Mesenchymal stem cell (in vitro differentiated cells and primary cell): ENCODE measurements at regions not wholly inside any gene's neighbourhood (a gene's known extent, or its start where the extent isn't known, plus 50 kb on each side); places are given as distances from the start of the nearest gene placed in this dataset.

Source experiments
- DNase-seq: peaks from one replicate; pipeline ENCODE4 v3.0.0-alpha.2; 2013
- H2AFZ ChIP-seq: one replicate; pipeline ENCODE4 v1.6.1; 2013; ENCODE audit warnings: low read depth, mild to moderate bottlenecking, control low read depth, inconsistent platforms, low read length, moderate library complexity
- H2AK5ac ChIP-seq: 2 replicates; pipeline ENCODE4 v1.6.1; 2013; ENCODE audit warnings: low read length, moderate library complexity, mild to moderate bottlenecking, inconsistent platforms; ENCODE audit not compliant: severe bottlenecking
- H2BK120ac ChIP-seq: one replicate; pipeline ENCODE4 v1.6.1; 2013; ENCODE audit warnings: low read depth, mild to moderate bottlenecking, inconsistent platforms, low read length, moderate library complexity
- H2BK12ac ChIP-seq, 2 experiments: one replicate each; pipeline ENCODE4 v1.6.1; 2013; ENCODE audit warnings: inconsistent platforms in 2 of 2, low read length in 2 of 2, mild to moderate bottlenecking in 2 of 2, moderate library complexity in 2 of 2, control low read depth in 1 of 2
- H2BK15ac ChIP-seq: one replicate; pipeline ENCODE4 v1.6.1; 2013; ENCODE audit warnings: mild to moderate bottlenecking, low read depth, inconsistent platforms; ENCODE audit not compliant: poor library complexity, severe bottlenecking
- H2BK5ac ChIP-seq: 2 replicates; pipeline ENCODE4 v1.6.1; 2013; ENCODE audit warnings: low read depth, mild to moderate bottlenecking, low read length, control low read depth, inconsistent platforms; ENCODE audit not compliant: poor library complexity, severe bottlenecking
- H3K14ac ChIP-seq, 2 experiments: one replicate each; pipeline ENCODE4 v1.6.1; 2013; ENCODE audit warnings: inconsistent platforms in 2 of 2, low read length in 2 of 2, control low read depth in 1 of 2, mild to moderate bottlenecking in 1 of 2, moderate library complexity in 1 of 2
- H3K18ac ChIP-seq, 2 experiments: one replicate each; pipeline ENCODE4 v1.6.1; 2013; ENCODE audit warnings: inconsistent platforms in 2 of 2, low read length in 2 of 2, control low read depth in 1 of 2, low read depth in 1 of 2, mild to moderate bottlenecking in 1 of 2
- H3K23ac ChIP-seq, 2 experiments: one replicate each; pipeline ENCODE4 v1.6.1; 2013; ENCODE audit warnings: inconsistent platforms in 2 of 2, low read length in 2 of 2, mild to moderate bottlenecking in 2 of 2, moderate library complexity in 2 of 2, control low read depth in 1 of 2
- H3K27ac ChIP-seq: 2 replicates; pipeline ENCODE4 v1.5.1; 2013; ENCODE audit warnings: mild to moderate bottlenecking, moderate library complexity, low read length, control low read depth, inconsistent platforms; ENCODE audit not compliant: poor library complexity, severe bottlenecking
- H3K27me3 ChIP-seq, 2 experiments: 2 replicates each; pipeline versions ENCODE4 v1.6.1 to v1.7.0; 2013; ENCODE audit warnings: low read length in 2 of 2, mild to moderate bottlenecking in 2 of 2, moderate library complexity in 2 of 2, control low read depth in 1 of 2, inconsistent platforms in 1 of 2; ENCODE audit not compliant: control insufficient read depth in 1 of 2, insufficient read depth in 1 of 2
- H3K36me3 ChIP-seq, 2 experiments: 2 replicates each; pipeline versions ENCODE4 v1.6.1 to v1.7.0; 2013; ENCODE audit warnings: low read length in 2 of 2, control low read depth in 1 of 2, inconsistent platforms in 1 of 2, low read depth in 1 of 2, mild to moderate bottlenecking in 1 of 2; ENCODE audit not compliant: insufficient read depth in 2 of 2, control insufficient read depth in 1 of 2
- H3K4ac ChIP-seq, 2 experiments: one replicate each; pipeline ENCODE4 v1.6.1; 2013; ENCODE audit warnings: inconsistent platforms in 2 of 2, low read length in 2 of 2, mild to moderate bottlenecking in 2 of 2, moderate library complexity in 2 of 2, control low read depth in 1 of 2, low read depth in 1 of 2
- H3K4me1 ChIP-seq: 2 replicates; pipeline ENCODE4 v1.6.1; 2013; ENCODE audit warnings: low read depth, low read length, control low read depth; ENCODE audit not compliant: control insufficient read depth, insufficient read depth
- H3K4me2 ChIP-seq: 2 replicates; pipeline ENCODE4 v1.6.1; 2013; ENCODE audit warnings: low read length, mild to moderate bottlenecking, inconsistent platforms; ENCODE audit not compliant: poor library complexity, severe bottlenecking
- H3K4me3 ChIP-seq, 2 experiments: 2 replicates each; pipeline versions ENCODE4 v1.5.1 to v1.7.0; 2013; ENCODE audit warnings: low read length in 2 of 2, mild to moderate bottlenecking in 2 of 2, control low read depth in 1 of 2, low read depth in 1 of 2; ENCODE audit not compliant: insufficient read depth in 1 of 2
- H3K79me1 ChIP-seq: replicated peaks from 2 replicates; pipeline ENCODE4 v1.6.1; 2013; ENCODE audit warnings: mild to moderate bottlenecking, control low read depth, low read length, inconsistent platforms; ENCODE audit not compliant: poor library complexity, severe bottlenecking
- H3K9ac ChIP-seq: 2 replicates; pipeline ENCODE4 v1.7.0; 2013; ENCODE audit warnings: mild to moderate bottlenecking, low read length, moderate library complexity
- H3K9me3 ChIP-seq: 2 replicates; pipeline ENCODE4 v1.7.0; 2013; ENCODE audit warnings: mild to moderate bottlenecking, low read length; ENCODE audit not compliant: control insufficient read depth
- H4K8ac ChIP-seq: one replicate; pipeline ENCODE4 v1.6.1; 2013; ENCODE audit warnings: inconsistent platforms, mild to moderate bottlenecking, low read length, moderate library complexity
- H4K91ac ChIP-seq: one replicate; pipeline ENCODE4 v1.6.1; 2013; ENCODE audit warnings: mild to moderate bottlenecking, low read length, inconsistent platforms
- WGBS: methylation state at CpG from one replicate; pipeline ENCODE4 v1.1.7; 2013; ENCODE audit warnings: mixed read lengths; 5-methylcytosine and 5-hydroxymethylcytosine counted together

- H2AFZ ChIP-seq, result no peak overlapping the region
- no peak overlapping the region for H3K14ac ChIP-seq
- no peak overlapping the region for H2BK12ac ChIP-seq
- no peak overlapping the region for H2AK5ac ChIP-seq
- WGBS, result 0% methylated on average over 1 of the region's 2 CpGs
- H2BK5ac ChIP-seq, result no peak overlapping the region
- DNase-seq, result peak; percentile 78
- no peaks in the 10 kb centered on the region for H3K27me3 ChIP-seq
- peak overlapping the region; percentile 45 for H4K8ac ChIP-seq
- H3K9ac ChIP-seq, result peak overlapping the region; percentile 65
- H2BK15ac ChIP-seq, result no peak overlapping the region
- H4K91ac ChIP-seq, result no peak overlapping the region
- H3K9me3 ChIP-seq, result no peaks in the 10 kb centered on the region
- H3K4me2 ChIP-seq, result no peak overlapping the region
- H2BK120ac ChIP-seq, result no peak overlapping the region
- no peak overlapping the region for H3K27ac ChIP-seq
- H3K36me3 ChIP-seq, result no peaks in the 10 kb centered on the region
- H3K18ac ChIP-seq, result no peak overlapping the region
- H3K23ac ChIP-seq, result no peak overlapping the region
- no peaks in the 10 kb centered on the region for H3K4me1 ChIP-seq
- no peak overlapping the region for H3K4ac ChIP-seq
- no peaks in the 10 kb centered on the region for H3K79me1 ChIP-seq
- H3K4me3 ChIP-seq, result peak overlapping the region in 1 of 2 experiments; percentile 35
Observed at GRCh38 chr18:29147944-29148343, 971.0 kb upstream of the CDH2 start.

DNA sequence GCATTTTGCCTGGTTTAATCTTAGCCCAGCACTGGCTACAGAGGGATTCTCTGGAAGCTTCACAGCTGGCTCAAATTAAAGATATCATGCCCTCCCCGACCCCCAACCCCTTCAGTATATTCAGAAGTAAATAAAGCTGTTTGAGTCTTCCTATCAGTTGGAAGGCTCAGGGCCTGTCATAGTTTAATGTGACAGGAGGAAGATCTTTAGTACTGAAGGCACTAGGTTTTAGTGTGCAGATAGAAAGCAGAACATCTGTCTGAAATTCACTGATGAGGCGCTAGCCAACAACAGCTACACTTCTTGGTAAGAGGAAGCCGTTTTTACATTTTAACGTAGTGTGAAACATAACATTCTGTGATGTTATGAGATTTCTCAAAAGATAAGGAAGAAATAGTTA lies 969.1 kb upstream of the CDH2 start:
- Histone ChIP-seq H4K91ac (no peak overlapping the region), H4K8ac (no peak overlapping the region), H3K4ac (no peak overlapping the region), H3K4me3 (no peak overlapping the region), H3K23ac (no peak overlapping the region), H3K36me3 (no peaks in the 10 kb centered on the region), H3K4me2 (no peak overlapping the region), H3K9ac (no peak overlapping the region), H2BK15ac (no peak overlapping the region), H3K4me1 (no peaks in the 10 kb centered on the region), H3K79me1 (no peaks in the 10 kb centered on the region), H3K27ac (no peak overlapping the region), H2BK12ac (no peak overlapping the region), H2BK120ac (no peak overlapping the region), H2BK5ac (no peak overlapping the region), H3K27me3 (no peaks in the 10 kb centered on the region), H2AFZ (no peak overlapping the region), H3K14ac (no peak overlapping the region), H2AK5ac (no peak overlapping the region), H3K18ac (no peak overlapping the region), H3K9me3 (no peaks in the 10 kb centered on the region)
- WGBS, result 61% methylated on average over 3 of the region's 4 CpGs
- DNase-seq, result no peak

DNA sequence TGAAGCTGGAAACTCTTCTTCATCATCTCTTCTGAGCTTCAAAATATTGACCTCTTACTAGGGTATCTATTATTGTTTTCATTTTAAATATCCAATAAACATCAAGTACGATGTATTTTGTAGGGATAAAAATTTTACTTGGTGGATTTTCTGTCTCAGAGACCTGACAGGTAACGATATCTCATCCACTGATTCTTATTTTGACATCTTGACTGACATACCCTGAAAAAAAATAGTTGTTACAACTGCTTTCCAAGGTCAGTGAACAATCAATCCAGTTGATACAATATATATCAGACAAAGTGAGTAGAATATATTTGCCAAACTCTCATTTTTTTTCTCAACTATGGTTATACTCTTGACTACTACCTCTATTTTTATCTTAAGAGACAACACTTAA lies 963.7 kb upstream of the CDH2 start:
- H3K18ac ChIP-seq, result no peak overlapping the region
- no peak overlapping the region for H2AK5ac ChIP-seq
- no peaks in the 10 kb centered on the region for H3K27me3 ChIP-seq
- no peak overlapping the region for H2BK5ac ChIP-seq
- H2BK15ac ChIP-seq, result no peak overlapping the region
- no peaks in the 10 kb centered on the region for H3K4me1 ChIP-seq
- no peak overlapping the region for H4K8ac ChIP-seq
- H3K4ac ChIP-seq, result no peak overlapping the region
- no CpG with 5 or more reads among the region's 2 CpGs for WGBS
- no peak overlapping the region for H2BK120ac ChIP-seq
- H3K27ac ChIP-seq, result no peak overlapping the region
- no peaks in the 10 kb centered on the region for H3K9me3 ChIP-seq
- no peak overlapping the region for H4K91ac ChIP-seq
- no peak overlapping the region for H3K4me2 ChIP-seq
- H2AFZ ChIP-seq, result no peak overlapping the region
- no peak overlapping the region for H3K14ac ChIP-seq
- DNase-seq, result no peak
- no peaks in the 10 kb centered on the region for H3K36me3 ChIP-seq
- H3K9ac ChIP-seq, result no peak overlapping the region
- H3K23ac ChIP-seq, result no peak overlapping the region
- no peaks in the 10 kb centered on the region for H3K79me1 ChIP-seq
- H2BK12ac ChIP-seq, result no peak overlapping the region
- no peak overlapping the region for H3K4me3 ChIP-seq

- Histone ChIP-seq H2BK12ac (no peak overlapping the region), H2BK15ac (no peak overlapping the region), H4K91ac (no peak overlapping the region), H2AK5ac (no peak overlapping the region), H3K27me3 (no peaks in the 10 kb centered on the region), H3K4me3 (no peak overlapping the region), H4K8ac (no peak overlapping the region), H3K18ac (no peak overlapping the region), H3K23ac (no peak overlapping the region), H3K9ac (no peak overlapping the region), H3K4ac (no peak overlapping the region), H3K36me3 (no peaks in the 10 kb centered on the region), H3K9me3 (no peaks in the 10 kb centered on the region), H3K14ac (no peak overlapping the region), H2BK120ac (no peak overlapping the region), H2BK5ac (no peak overlapping the region), H3K27ac (no peak overlapping the region), H2AFZ (no peak overlapping the region), H3K4me2 (no peak overlapping the region), H3K79me1 (no peaks in the 10 kb centered on the region), H3K4me1 (no peaks in the 10 kb centered on the region)
- WGBS, result 100% methylated on average over 1 of the region's 1 CpG
- DNase-seq, result no peak
Observed at GRCh38 chr18:29137773-29138495, 961.0 kb upstream of the CDH2 start.
